Type B pancreatic cell (in vitro differentiated cells): ENCODE measurements at regions not wholly inside any gene's neighbourhood (a gene's known extent, or its start where the extent isn't known, plus 50 kb on each side); places are given as distances from the start of the nearest gene placed in this dataset.
"Not testable (repeated sequence)": the region's sequence is repeated elsewhere in the genome, so short reads cannot be mapped to it uniquely, and the experiment has no call there.

Experiments used
- DNase-seq: peaks from one replicate; pipeline ENCODE4 v3.0.0; 2021; ENCODE audit warnings: mixed read lengths; ENCODE audit not compliant: unreplicated experiment; ENCODE audit errors: extremely low spot score
- H3K27ac Mint-ChIP-seq: 2 replicates; pipeline ENCODE4 v1.8.0; 2021; ENCODE audit warnings: mild to moderate bottlenecking, mixed read lengths
- H3K27me3 Mint-ChIP-seq: 2 replicates; pipeline ENCODE4 v1.8.0; 2021; ENCODE audit warnings: mixed read lengths
- H3K36me3 Mint-ChIP-seq: 2 replicates; pipeline ENCODE4 v1.8.0; 2021; ENCODE audit warnings: mixed read lengths
- H3K4me1 Mint-ChIP-seq: one replicate; pipeline ENCODE4 v1.8.0; 2021; ENCODE audit warnings: mixed read lengths; ENCODE audit not compliant: unreplicated experiment
- H3K4me3 Mint-ChIP-seq: 2 replicates; pipeline ENCODE4 v1.8.0; 2021; ENCODE audit warnings: mild to moderate bottlenecking, mixed read lengths
- H3K9me3 Mint-ChIP-seq: 2 replicates; pipeline ENCODE4 v1.8.0; 2021; ENCODE audit warnings: mixed read lengths
- CTCF ChIP-seq: fragments of 200-600 bp; sonication (generic); conservative IDR thresholded peaks from 2 replicates; pipeline ENCODE4 v1.5.0; 2021; ENCODE audit warnings: antibody characterized with exemption, mild to moderate bottlenecking

GRCh38 chr5:74975582-74975981 lies 76.8 kb downstream of the GCNT4 start:
- H3K9me3 Mint-ChIP-seq = peaks cover 8% of the 10 kb centered on the region
- TF ChIP-seq CTCF = no peak
- peaks cover 3% of the 10 kb centered on the region for H3K36me3 Mint-ChIP-seq
- no peak overlapping the region for H3K27ac Mint-ChIP-seq
- H3K27me3 Mint-ChIP-seq = no peaks in the 10 kb centered on the region
- peaks cover 6% of the 10 kb centered on the region for H3K4me1 Mint-ChIP-seq
- H3K4me3 Mint-ChIP-seq = no peak overlapping the region
- no peak for DNase-seq

GRCh38 chr5:74974451-74975091 lies 77.8 kb downstream of the GCNT4 start:
- no peak overlapping the region for H3K27ac Mint-ChIP-seq
- H3K4me3 Mint-ChIP-seq = no peak overlapping the region
- H3K4me1 Mint-ChIP-seq = peaks cover 6% of the 10 kb centered on the region
- peaks cover 3% of the 10 kb centered on the region for H3K36me3 Mint-ChIP-seq
- no peak for TF ChIP-seq CTCF
- no peak for DNase-seq
- H3K9me3 Mint-ChIP-seq = peaks cover 8% of the 10 kb centered on the region
- H3K27me3 Mint-ChIP-seq = no peaks in the 10 kb centered on the region

- H3K9me3 Mint-ChIP-seq = peaks cover 8% of the 10 kb centered on the region
- no peak overlapping the region for H3K27ac Mint-ChIP-seq
- no peak for DNase-seq
- no peak overlapping the region for H3K4me3 Mint-ChIP-seq
- H3K36me3 Mint-ChIP-seq = peaks cover 3% of the 10 kb centered on the region
- no peaks in the 10 kb centered on the region for H3K27me3 Mint-ChIP-seq
- TF ChIP-seq CTCF = no peak
- H3K4me1 Mint-ChIP-seq = peaks cover 6% of the 10 kb centered on the region
Measured at GRCh38 chr5:74973694-74974093, 78.7 kb downstream of the GCNT4 start.

GRCh38 chr5:74971947-74972460 lies 80.4 kb downstream of the GCNT4 start:
- no peak overlapping the region for H3K4me3 Mint-ChIP-seq
- H3K9me3 Mint-ChIP-seq = peaks cover 8% of the 10 kb centered on the region

GRCh38 chr5:74970891-74971290 lies 81.5 kb downstream of the GCNT4 start:
- H3K9me3 Mint-ChIP-seq, DNase-seq, H3K27me3 Mint-ChIP-seq, H3K36me3 Mint-ChIP-seq, H3K4me1 Mint-ChIP-seq: not testable (repeated sequence)
- Mint-ChIP-seq H3K27ac (peak overlapping the region; percentile 81), H3K4me3 (peak overlapping the region; percentile 65)

More at GRCh38 chr5:74971947-74972460, 80.4 kb downstream of the GCNT4 start:
- no peak for DNase-seq
- Mint-ChIP-seq H3K27me3 (no peaks in the 10 kb centered on the region), H3K4me1 (peaks cover 6% of the 10 kb centered on the region), H3K27ac (no peak overlapping the region), H3K36me3 (peaks cover 3% of the 10 kb centered on the region)
- TF ChIP-seq CTCF = no peak

- Mint-ChIP-seq H3K4me1 (peaks cover 8% of the 10 kb centered on the region), H3K27me3 (no peaks in the 10 kb centered on the region)
- no peak for TF ChIP-seq CTCF
Measured at GRCh38 chr5:74969726-74970125, 82.6 kb downstream of the GCNT4 start.

More at GRCh38 chr5:74969726-74970125, 82.6 kb downstream of the GCNT4 start:
- Mint-ChIP-seq H3K27ac (no peak overlapping the region), H3K36me3 (no peaks in the 10 kb centered on the region), H3K4me3 (no peak overlapping the region), H3K9me3 (no peaks in the 10 kb centered on the region)
- no peak for DNase-seq
